ENCODE measurements at regions not wholly inside any gene's neighbourhood (a gene's known extent, or its start where the extent isn't known, plus 50 kb on each side); places are given as distances from the start of the nearest gene placed in this dataset.

DNA sequence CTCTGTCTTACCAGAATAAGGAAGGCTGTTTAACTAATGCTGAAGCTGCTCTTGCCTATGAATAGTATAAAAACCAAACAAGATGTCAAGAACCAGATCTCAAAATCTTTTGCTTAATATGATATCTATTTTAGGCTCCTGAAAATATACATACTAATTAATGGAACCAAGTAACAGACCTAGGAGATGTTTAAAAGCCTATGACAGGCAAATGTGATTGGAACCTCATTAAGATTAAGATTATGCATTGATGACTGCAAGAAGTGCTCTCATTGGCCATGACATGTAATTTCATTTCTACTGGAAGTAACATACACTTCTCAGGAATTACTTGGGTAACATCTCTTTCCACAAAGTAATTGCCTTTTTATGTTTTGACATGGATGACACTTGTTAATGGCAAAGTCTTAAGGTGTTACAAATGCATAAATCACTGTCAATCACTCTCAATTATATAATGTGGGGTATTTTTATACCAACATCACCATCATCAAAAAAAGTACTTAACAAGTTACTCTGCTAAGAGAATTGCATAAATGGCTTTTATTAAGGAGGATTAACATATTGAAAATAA, 326.9 kb upstream of the MIR17HG start:
- DNase-seq (ENCODE audit: low read depth in 1 of 2, low spot score in 1 of 2) (no peak), ATAC-seq (no peak), FAIRE-seq (no peak)
- Histone ChIP-seq H3K4me2 (no peak overlapping the region), H3K4me1 (no peaks in the 10 kb centered on the region), H3K9me3 (no peaks in the 10 kb centered on the region), H3K27ac (no peak overlapping the region), H3K4me3 (no peak overlapping the region)
- no peak for TF ChIP-seq ESRRA (IDR thresholded peaks at IDR 0.05; ENCODE audit: borderline replicate concordance, low read length)
- TF ChIP-seq, protein P1, sequence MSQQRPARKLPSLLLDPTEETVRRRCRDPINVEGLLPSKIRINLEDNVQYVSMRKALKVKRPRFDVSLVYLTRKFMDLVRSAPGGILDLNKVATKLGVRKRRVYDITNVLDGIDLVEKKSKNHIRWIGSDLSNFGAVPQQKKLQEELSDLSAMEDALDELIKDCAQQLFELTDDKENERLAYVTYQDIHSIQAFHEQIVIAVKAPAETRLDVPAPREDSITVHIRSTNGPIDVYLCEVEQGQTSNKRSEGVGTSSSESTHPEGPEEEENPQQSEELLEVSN (IDR thresholded peaks at IDR 0.05; ENCODE audit: borderline replicate concordance, low read depth): no peak
- TF ChIP-seq, protein P2, sequence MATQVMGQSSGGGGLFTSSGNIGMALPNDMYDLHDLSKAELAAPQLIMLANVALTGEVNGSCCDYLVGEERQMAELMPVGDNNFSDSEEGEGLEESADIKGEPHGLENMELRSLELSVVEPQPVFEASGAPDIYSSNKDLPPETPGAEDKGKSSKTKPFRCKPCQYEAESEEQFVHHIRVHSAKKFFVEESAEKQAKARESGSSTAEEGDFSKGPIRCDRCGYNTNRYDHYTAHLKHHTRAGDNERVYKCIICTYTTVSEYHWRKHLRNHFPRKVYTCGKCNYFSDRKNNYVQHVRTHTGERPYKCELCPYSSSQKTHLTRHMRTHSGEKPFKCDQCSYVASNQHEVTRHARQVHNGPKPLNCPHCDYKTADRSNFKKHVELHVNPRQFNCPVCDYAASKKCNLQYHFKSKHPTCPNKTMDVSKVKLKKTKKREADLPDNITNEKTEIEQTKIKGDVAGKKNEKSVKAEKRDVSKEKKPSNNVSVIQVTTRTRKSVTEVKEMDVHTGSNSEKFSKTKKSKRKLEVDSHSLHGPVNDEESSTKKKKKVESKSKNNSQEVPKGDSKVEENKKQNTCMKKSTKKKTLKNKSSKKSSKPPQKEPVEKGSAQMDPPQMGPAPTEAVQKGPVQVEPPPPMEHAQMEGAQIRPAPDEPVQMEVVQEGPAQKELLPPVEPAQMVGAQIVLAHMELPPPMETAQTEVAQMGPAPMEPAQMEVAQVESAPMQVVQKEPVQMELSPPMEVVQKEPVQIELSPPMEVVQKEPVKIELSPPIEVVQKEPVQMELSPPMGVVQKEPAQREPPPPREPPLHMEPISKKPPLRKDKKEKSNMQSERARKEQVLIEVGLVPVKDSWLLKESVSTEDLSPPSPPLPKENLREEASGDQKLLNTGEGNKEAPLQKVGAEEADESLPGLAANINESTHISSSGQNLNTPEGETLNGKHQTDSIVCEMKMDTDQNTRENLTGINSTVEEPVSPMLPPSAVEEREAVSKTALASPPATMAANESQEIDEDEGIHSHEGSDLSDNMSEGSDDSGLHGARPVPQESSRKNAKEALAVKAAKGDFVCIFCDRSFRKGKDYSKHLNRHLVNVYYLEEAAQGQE (IDR thresholded peaks at IDR 0.05): no peak
- no peak for TF ChIP-seq HOXB5 (CRISPR knock-in tag; IDR thresholded peaks at IDR 0.05)
- TF ChIP-seq SMC3 (IDR thresholded peaks at IDR 0.05): no peak
- TF ChIP-seq, protein P3, sequence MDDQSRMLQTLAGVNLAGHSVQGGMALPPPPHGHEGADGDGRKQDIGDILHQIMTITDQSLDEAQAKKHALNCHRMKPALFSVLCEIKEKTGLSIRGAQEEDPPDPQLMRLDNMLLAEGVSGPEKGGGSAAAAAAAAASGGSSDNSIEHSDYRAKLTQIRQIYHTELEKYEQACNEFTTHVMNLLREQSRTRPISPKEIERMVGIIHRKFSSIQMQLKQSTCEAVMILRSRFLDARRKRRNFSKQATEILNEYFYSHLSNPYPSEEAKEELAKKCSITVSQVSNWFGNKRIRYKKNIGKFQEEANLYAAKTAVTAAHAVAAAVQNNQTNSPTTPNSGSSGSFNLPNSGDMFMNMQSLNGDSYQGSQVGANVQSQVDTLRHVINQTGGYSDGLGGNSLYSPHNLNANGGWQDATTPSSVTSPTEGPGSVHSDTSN (IDR thresholded peaks at IDR 0.05): no peak
- TF ChIP-seq FOSB (CRISPR knock-in tag; IDR thresholded peaks at IDR 0.05): no peak
- no peak for TF ChIP-seq PHF8 (IDR thresholded peaks at IDR 0.05; ENCODE audit: borderline replicate concordance, low read depth)
- TF ChIP-seq HDAC2 (IDR thresholded peaks at IDR 0.05): no peak
- no peak for TF ChIP-seq CHD2 (IDR thresholded peaks at IDR 0.05; ENCODE audit: low read length, partially characterized antibody)
- no peak for TF ChIP-seq CEBPB (IDR thresholded peaks at IDR 0.05)
- TF ChIP-seq, protein P4, sequence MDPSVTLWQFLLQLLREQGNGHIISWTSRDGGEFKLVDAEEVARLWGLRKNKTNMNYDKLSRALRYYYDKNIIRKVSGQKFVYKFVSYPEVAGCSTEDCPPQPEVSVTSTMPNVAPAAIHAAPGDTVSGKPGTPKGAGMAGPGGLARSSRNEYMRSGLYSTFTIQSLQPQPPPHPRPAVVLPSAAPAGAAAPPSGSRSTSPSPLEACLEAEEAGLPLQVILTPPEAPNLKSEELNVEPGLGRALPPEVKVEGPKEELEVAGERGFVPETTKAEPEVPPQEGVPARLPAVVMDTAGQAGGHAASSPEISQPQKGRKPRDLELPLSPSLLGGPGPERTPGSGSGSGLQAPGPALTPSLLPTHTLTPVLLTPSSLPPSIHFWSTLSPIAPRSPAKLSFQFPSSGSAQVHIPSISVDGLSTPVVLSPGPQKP (IDR thresholded peaks at IDR 0.05; ENCODE audit: low read depth, low read length): no peak
- TF ChIP-seq, protein P5, sequence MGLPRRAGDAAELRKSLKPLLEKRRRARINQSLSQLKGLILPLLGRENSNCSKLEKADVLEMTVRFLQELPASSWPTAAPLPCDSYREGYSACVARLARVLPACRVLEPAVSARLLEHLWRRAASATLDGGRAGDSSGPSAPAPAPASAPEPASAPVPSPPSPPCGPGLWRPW (IDR thresholded peaks at IDR 0.05): no peak
- TF ChIP-seq HEYL (CRISPR knock-in tag; IDR thresholded peaks at IDR 0.05): no peak
- TF ChIP-seq EHF (CRISPR knock-in tag; IDR thresholded peaks at IDR 0.05): no peak
- ChIA-PET POLR2A (no interaction called here), CTCF (interaction anchor here (1.1 kb wide), 1 partner anchor 1325 kb away, joined by 3 read pairs; no protein-coding TSS in a partner anchor)

DNA sequence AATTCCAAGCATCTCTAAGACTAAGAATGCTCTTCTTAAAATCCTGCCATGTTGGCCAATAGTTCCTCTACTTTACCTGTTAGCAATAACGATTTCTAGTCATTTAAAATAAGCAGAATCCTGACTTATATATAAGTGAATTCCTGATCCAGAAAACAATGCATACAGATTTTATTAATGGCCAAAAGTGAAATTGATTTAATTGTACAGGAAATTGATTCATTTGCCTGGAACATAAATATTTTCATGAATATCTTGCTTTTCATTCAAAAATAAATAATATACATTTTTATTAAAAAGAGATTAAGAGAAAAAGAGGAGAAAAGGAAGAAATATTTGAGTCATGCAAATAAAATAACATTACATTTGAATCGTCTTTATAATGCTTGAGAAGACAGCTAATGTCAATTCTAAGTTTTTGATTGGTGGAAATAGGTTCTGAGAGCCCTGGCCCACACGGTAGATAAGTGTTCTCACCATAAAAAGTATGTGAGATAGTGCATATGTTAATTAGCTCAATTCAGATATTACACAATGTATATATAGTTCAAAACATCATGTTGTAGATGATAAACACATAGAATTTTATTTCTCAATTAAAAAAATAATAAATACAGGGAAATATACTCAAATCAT, 323.2 kb upstream of the MIR17HG start:
- Histone ChIP-seq H3K27ac (no peak overlapping the region), H3K4me1 (no peaks in the 10 kb centered on the region), H3K4me2 (no peak overlapping the region), H3K9me3 (no peaks in the 10 kb centered on the region), H3K4me3 (no peak overlapping the region)
- POLR2A ChIA-PET: no interaction called here
- CTCF ChIA-PET: interaction anchor here (1.1 kb wide), 1 partner anchor 9 kb away, joined by 4 read pairs; no protein-coding TSS in a partner anchor
- FAIRE-seq (no peak), DNase-seq (ENCODE audit: low read depth in 1 of 2, low spot score in 1 of 2) (no peak), ATAC-seq (no peak)
- WGBS (ENCODE audit: missing lambda C conversion rate): 41% methylated on average over 3 of the region's 3 CpGs
- no peak for TF ChIP-seq HDAC2 (IDR thresholded peaks at IDR 0.05)
- no peak for TF ChIP-seq JUN (IDR thresholded peaks at IDR 0.05)
- TF ChIP-seq ESRRA (IDR thresholded peaks at IDR 0.05; ENCODE audit: borderline replicate concordance, low read length): no peak
- no peak for TF ChIP-seq POLR2A (IDR thresholded peaks at IDR 0.05; ENCODE audit: low read length)
- TF ChIP-seq SREBF2 (IDR thresholded peaks at IDR 0.05): no peak
- TF ChIP-seq, protein P3 (IDR thresholded peaks at IDR 0.05): no peak
- TF ChIP-seq CEBPB (IDR thresholded peaks at IDR 0.05): no peak
- TF ChIP-seq, protein P5 (IDR thresholded peaks at IDR 0.05): no peak
- no peak for TF ChIP-seq HOXA7 (CRISPR knock-in tag; IDR thresholded peaks at IDR 0.05)
- TF ChIP-seq, protein P6, sequence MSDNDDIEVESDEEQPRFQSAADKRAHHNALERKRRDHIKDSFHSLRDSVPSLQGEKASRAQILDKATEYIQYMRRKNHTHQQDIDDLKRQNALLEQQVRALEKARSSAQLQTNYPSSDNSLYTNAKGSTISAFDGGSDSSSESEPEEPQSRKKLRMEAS (IDR thresholded peaks at IDR 0.05): no peak
- TF ChIP-seq RCOR1 (IDR thresholded peaks at IDR 0.05; ENCODE audit: low read depth, low read length): no peak
- TF ChIP-seq HOXB5 (CRISPR knock-in tag; IDR thresholded peaks at IDR 0.05): no peak
- no peak for TF ChIP-seq PHF8 (IDR thresholded peaks at IDR 0.05; ENCODE audit: borderline replicate concordance, low read depth)
- TF ChIP-seq EP300 (IDR thresholded peaks at IDR 0.05): no peak
- no peak for TF ChIP-seq CHD2 (IDR thresholded peaks at IDR 0.05; ENCODE audit: low read length, partially characterized antibody)
- TF ChIP-seq, protein P7, sequence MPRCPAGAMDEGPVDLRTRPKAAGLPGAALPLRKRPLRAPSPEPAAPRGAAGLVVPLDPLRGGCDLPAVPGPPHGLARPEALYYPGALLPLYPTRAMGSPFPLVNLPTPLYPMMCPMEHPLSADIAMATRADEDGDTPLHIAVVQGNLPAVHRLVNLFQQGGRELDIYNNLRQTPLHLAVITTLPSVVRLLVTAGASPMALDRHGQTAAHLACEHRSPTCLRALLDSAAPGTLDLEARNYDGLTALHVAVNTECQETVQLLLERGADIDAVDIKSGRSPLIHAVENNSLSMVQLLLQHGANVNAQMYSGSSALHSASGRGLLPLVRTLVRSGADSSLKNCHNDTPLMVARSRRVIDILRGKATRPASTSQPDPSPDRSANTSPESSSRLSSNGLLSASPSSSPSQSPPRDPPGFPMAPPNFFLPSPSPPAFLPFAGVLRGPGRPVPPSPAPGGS (IDR thresholded peaks at IDR 0.05): no peak
- TF ChIP-seq ZSCAN20 (CRISPR knock-in tag; IDR thresholded peaks at IDR 0.05): no peak
